Globus pallidus (tissue), 1 donor: ENCODE measurements at regions not wholly inside any gene's neighbourhood (a gene's known extent, or its start where the extent isn't known, plus 50 kb on each side); places are given as distances from the start of the nearest gene placed in this dataset.
"Not testable (repeated sequence)": the region's sequence is repeated elsewhere in the genome, so short reads cannot be mapped to it uniquely, and the experiment has no call there.

Experiments
- DNase-seq: peaks from one replicate; pipeline ENCODE4 v3.0.0-alpha.2; 2015; ENCODE audit warnings: low spot score

GRCh38 chrX:40853004-40853815, 117.9 kb upstream of the MED14 start:
- DNase-seq: no peak

- no peak for DNase-seq
Measured at GRCh38 chrX:40853816-40854123, 118.4 kb upstream of the MED14 start.

DNA sequence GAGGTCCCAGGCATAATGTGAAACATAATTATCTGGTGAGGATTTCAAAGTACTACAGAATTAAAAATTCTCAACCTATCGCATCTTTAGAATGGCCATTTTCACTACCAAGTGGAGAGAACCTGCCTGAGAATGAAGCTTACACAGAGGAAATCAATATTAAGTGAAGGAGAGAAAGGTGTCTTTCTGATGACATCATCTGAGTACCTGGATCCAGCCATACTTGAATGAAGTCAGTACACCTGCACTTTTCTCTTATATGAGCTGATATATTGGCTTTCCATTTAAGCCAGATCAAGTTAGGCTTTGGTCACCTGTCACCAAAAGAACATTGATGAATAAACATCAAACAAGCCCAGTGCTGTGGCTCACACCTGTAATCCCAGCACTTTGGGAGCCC, 118.9 kb upstream of the MED14 start:
- DNase-seq: no peak

DNA sequence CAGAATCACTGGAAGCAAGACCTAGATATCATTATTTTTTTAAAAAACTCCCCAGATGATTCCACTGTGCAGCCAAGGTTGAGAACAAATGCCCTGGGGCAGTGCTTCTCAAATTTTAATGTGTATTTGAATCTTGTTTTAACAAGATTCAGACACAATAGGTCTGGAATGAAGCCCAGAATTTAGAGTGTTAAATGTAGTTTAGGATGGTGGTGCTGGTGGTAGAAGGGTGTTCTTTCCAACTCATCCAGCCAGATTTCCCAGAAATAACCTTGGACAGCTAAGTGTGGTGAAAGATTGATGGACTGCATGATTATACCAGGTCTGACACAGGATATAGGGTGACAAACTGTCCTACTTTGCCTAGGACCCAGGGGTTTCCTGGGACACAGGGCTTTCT, 120.1 kb upstream of the MED14 start:
- no peak for DNase-seq

DNA sequence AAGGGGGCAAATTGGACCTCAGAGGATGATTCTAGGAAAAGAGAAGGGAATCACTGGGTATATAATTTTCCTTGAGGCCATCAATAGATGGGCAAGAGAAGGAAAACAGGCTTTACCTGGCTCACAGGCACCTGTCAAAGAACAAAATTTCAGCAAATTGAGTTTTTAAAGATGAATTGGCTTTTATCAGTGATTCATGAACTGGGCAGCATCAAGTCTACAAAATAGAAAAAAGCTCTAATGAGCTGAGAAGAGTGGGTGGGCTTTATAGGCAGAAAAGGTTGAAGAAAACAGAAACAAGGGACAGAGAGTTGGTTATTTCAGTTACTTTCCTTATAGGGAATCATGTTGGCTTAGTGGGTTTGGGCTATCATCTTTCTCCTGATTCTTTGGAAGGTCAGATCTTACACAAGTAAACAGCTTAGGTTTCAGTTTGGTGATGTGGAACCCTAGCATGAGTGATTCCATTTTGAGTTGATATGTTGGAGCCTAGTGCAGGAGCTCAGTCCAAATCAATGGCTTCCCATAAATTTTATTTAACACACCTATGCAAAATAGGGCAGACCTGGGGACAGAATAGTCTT, 120.7 kb upstream of the MED14 start:
- no peak for DNase-seq

GRCh38 chrX:40861952-40862554, 126.7 kb upstream of the MED14 start:
- not testable (repeated sequence) for DNase-seq

DNA sequence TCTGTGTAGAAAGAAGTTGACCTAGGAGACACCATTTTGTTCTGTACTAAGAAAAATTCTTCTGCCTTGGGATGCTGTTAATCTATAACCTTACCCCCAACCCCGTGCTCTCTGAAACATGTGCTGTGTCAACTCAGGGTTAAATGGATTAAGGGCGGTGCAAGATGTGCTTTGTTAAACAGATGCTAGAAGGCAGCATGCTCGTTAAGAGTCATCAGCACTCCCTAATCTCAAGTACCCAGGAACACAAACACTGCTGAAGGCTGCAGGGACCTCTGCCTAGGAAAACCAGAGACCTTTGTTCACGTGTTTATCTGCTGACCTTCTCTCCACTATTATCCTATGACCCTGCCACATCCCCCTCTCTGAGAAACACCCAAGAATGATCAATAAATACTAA, 127.9 kb upstream of the MED14 start:
- not testable (repeated sequence) for DNase-seq

- DNase-seq: no peak
Measured at GRCh38 chrX:40863671-40864070, 128.3 kb upstream of the MED14 start.

DNA sequence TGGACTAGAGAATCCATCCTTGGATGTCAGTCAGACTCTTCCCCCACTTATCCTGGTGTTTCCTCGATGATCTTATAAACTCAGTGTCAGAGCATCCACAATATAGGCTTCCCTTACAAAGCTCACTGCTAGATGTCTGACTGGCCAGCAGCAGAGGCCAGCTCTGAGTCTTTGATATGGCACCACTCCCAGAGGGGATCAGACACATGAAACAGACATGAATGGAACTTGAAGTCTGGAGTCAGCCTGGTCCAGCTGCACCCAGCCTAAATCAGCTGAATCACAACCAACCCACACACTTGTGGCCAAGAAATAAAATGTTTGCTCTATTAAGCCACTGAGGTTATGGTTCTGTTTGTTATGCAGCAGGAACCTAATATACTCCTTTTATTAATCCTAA, 129.6 kb upstream of the MED14 start:
- no peak for DNase-seq

GRCh38 chrX:40866893-40867292, 131.6 kb upstream of the MED14 start:
- DNase-seq: no peak

- no peak for DNase-seq
Measured at GRCh38 chrX:40867352-40867751, 132.0 kb upstream of the MED14 start.

GRCh38 chrX:40868868-40869267, 133.5 kb upstream of the MED14 start:
- no peak for DNase-seq

DNA sequence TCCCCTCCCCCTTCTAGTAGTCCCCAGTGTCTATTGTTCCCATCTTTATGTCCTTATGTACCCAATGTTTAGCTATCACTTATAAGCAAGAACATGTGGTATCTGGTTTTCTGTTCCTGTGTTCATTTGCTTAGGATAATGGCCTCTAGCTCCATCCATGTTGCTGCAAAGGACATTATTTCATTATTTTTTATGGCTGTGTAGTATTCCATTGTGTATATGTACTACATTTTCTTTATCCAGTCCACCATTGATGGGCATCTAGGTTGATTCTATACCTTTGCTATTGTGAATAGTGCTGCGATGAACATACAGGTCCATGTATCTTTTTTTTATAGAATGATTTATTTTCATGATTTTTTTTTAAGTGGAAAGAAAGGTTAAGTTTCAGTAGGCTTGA, 135.6 kb upstream of the MED14 start:
- DNase-seq: not testable (repeated sequence)

DNA sequence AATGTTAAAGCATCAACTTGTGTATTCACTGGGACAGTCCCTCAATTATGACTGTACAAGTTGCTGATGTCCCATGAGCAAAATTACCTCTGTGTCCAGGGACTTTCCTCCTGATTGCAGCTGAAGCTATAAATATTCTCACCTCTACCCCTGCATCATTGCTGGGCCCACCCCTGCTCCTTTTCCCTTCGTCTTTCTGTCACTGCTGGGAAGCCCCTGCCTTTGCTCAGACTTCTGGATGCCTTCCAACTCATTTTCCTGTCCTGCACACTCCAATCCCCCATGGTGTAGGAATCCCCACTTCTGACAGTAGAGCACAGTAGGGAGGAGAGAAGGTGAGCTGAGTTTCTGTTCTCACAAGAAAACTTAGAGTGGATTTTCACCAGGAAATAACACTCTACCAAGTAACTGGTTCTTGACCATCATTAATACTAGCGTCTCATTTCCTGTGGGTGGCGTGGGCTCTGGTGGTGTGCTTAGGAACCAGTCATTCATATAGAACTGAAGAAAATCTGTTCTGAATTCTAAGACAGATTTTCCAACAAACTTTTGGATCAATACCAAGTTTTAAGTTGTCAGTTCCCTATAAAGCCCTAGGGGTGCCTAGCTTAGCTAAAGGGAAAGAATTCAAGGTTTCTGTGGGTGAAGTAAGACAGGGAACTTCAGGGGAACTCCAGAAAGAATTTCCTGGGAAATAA, 136.2 kb upstream of the MED14 start:
- no peak for DNase-seq

DNA sequence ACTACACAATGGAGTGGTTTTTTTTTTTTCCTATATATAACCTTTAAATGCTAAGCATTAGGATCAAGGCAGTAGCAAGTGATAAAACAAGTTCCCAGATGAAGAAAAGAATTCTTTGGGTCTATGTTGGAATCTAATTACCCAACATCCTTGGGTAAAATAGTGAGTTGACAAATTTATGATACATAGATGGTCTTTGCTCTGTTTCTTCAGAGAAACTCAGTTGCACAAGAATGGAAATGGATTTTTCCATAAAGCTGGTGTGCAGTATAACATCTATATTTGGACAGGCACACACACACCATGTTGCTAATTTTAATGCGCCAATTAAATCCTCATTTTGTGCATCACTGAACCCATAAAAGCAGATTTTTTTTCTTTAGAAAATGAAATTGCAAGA, 137.0 kb upstream of the MED14 start:
- no peak for DNase-seq

DNA sequence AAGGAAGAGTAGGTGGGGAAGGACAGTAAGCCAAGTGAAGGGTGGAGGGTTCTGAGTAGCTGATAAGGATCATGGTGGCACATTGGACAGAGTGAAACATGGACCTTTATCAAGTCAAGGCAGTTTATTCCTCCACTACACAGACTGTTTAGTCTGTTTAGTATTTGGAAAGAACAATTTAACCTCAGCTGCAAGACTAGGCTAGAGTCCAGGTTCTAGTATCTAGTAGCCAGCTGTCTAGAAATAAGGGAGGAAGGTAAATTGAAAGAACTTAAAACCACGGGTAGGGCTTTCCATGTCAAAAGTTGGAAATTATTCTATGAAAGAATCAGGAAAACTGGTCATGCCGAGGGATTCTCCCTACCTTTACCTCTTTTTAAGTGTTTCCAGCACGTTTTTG, 140.1 kb upstream of the MED14 start:
- DNase-seq: no peak

DNA sequence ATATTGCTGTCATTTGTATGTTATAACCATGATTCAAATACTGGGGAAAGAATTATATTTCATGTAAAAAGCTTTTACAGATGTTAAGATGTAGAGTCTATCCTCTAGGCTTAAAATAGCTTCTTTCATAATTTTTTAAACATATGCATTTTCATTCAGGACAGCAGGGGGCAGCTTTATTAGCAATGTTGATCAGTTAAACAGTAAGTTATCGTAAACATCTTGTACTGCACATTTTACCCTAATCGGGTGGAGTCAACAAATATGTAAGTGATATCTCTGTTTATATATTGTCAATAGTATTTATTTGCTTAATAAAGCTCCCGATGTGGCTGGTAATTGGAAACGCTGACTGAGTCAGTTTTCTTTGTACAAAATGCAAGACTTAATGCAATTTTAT, 142.5 kb upstream of the MED14 start:
- peak; percentile 18 for DNase-seq

- no peak for DNase-seq
Measured at GRCh38 chrX:40878766-40879165, 143.4 kb upstream of the MED14 start.

GRCh38 chrX:40879172-40879571, 143.8 kb upstream of the MED14 start:
- not testable (repeated sequence) for DNase-seq

- no peak for DNase-seq
Measured at GRCh38 chrX:40880712-40881111, 145.4 kb upstream of the MED14 start.

GRCh38 chrX:40883021-40883619, 147.8 kb upstream of the MED14 start:
- DNase-seq: no peak

DNA sequence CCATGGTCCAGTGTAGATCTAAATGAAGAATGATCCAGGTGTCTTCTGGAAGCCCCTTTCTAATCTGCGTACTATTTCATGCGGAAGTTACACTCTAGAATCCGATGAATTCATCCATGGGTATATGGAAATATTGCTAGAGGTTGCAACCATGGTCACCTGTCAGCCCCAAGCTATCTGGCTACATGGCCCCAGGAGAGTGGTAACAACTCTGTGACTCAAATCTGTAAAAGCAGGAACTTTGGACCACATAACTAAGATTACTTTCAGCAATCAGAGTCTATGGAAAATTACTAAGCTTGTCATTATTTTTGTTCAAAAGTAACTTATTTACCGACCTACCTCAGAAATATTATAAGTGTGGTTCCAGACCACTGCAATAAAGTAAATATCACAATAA, 150.6 kb upstream of the MED14 start:
- no peak for DNase-seq

DNA sequence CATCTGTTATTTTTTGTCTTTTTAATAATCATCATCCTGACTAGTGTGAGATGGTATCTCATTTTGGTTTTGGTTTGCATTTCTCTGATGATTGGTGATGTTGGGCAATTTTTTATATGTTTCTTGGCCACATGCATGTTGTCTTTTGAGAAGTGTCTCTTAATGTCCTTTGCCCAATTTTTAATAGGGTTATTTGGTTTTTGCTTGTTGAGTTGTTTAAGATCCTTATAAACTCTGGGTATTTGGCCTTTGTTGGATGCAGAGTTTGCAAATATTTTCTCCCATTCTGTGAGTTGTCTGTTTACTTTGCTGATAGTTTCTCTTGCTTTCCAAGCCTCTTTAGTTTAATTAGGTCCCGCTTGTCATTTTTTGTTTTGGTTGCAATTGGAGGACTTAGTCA, 152.1 kb upstream of the MED14 start:
- no peak for DNase-seq
